ENCODE measurements at regions not wholly inside any gene's neighbourhood (a gene's known extent, or its start where the extent isn't known, plus 50 kb on each side); places are given as distances from the start of the nearest gene placed in this dataset.
A peak's percentile ranks its signal among the peaks of the same experiment; 100 is the strongest.

GRCh38 chr6:145445674-145446073, 289.6 kb downstream of the EPM2A start:
- H3K9me3 ChIP-seq (ENCODE audit: low read length), result peaks cover 10% of the 10 kb centered on the region
- no peaks in the 10 kb centered on the region for H3K36me3 ChIP-seq (ENCODE audit: insufficient read depth, low read length)
- peaks cover 8% of the 10 kb centered on the region; the same call in 1 of the 2 replicates for H3K27me3 ChIP-seq (ENCODE audit: low read length)
- H3K4me1 ChIP-seq (ENCODE audit: low read length), result no peaks in the 10 kb centered on the region
- H3K9ac ChIP-seq (ENCODE audit: low read length), result no peak overlapping the region
- no peak for DNase-seq
- no peak overlapping the region for H3K4me2 ChIP-seq (ENCODE audit: low read depth, low read length, poor library complexity, severe bottlenecking)
- H3K27ac ChIP-seq (ENCODE audit: low read length), result no peak overlapping the region
- H3K9me2 ChIP-seq (replicated peaks; ENCODE audit: insufficient read depth, low read length), result no peaks in the 10 kb centered on the region
- H3K4me3 ChIP-seq (ENCODE audit: low read length), result no peak overlapping the region
- no peak overlapping the region for H2AFZ ChIP-seq (ENCODE audit: low read length)
- no peaks in the 10 kb centered on the region for H4K20me1 ChIP-seq (ENCODE audit: insufficient read depth, low read depth, low read length)
- H3K79me2 ChIP-seq (ENCODE audit: low read length), result no peaks in the 10 kb centered on the region

DNA sequence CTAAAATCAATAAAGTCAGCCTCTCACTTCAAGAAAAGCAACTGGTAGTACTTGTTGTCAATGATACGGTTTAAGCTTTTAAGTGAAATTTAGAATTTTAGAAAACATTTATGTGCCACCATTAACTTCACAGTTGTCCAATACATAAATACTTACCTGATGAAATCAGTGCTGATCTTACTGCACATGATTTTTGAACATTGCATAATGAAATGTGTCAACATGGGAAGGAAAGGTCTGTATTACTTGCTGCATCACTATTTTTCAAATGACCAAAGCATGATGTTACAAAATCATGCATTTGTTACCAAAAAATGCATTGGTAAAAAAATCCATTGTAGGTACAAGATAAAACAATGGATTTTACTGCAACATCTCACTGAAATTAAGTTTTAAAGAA, 284.3 kb downstream of the EPM2A start:
- Histone ChIP-seq H4K20me1 (ENCODE audit: insufficient read depth, low read depth, low read length) (no peaks in the 10 kb centered on the region), H3K9me3 (ENCODE audit: low read length) (peaks cover 4% of the 10 kb centered on the region; the same call in 1 of the 2 replicates), H3K9me2 (replicated peaks; ENCODE audit: insufficient read depth, low read length) (no peaks in the 10 kb centered on the region), H3K79me2 (ENCODE audit: low read length) (no peaks in the 10 kb centered on the region), H3K9ac (ENCODE audit: low read length) (no peak overlapping the region), H3K36me3 (ENCODE audit: insufficient read depth, low read length) (no peaks in the 10 kb centered on the region), H2AFZ (ENCODE audit: low read length) (no peak overlapping the region), H3K27me3 (ENCODE audit: low read length) (0 out of 2 replicates have a peak, but pooled peaks cover 6% of the 10 kb centered on the region), H3K27ac (ENCODE audit: low read length) (no peak overlapping the region), H3K4me1 (ENCODE audit: low read length) (no peaks in the 10 kb centered on the region), H3K4me3 (ENCODE audit: low read length) (no peak overlapping the region), H3K4me2 (ENCODE audit: low read depth, low read length, poor library complexity, severe bottlenecking) (no peak overlapping the region)
- no peak for DNase-seq

- Histone ChIP-seq H3K9me2 (replicated peaks; ENCODE audit: insufficient read depth, low read length) (no peaks in the 10 kb centered on the region), H3K27ac (ENCODE audit: low read length) (no peak overlapping the region), H2AFZ (ENCODE audit: low read length) (no peak overlapping the region), H3K4me1 (ENCODE audit: low read length) (no peaks in the 10 kb centered on the region), H3K36me3 (ENCODE audit: insufficient read depth, low read length) (no peaks in the 10 kb centered on the region), H3K4me3 (ENCODE audit: low read length) (no peak overlapping the region), H3K9ac (ENCODE audit: low read length) (no peak overlapping the region), H3K79me2 (ENCODE audit: low read length) (no peaks in the 10 kb centered on the region), H3K9me3 (ENCODE audit: low read length) (no peaks in the 10 kb centered on the region), H4K20me1 (ENCODE audit: insufficient read depth, low read depth, low read length) (no peaks in the 10 kb centered on the region), H3K27me3 (ENCODE audit: low read length) (no peaks in the 10 kb centered on the region), H3K4me2 (ENCODE audit: low read depth, low read length, poor library complexity, severe bottlenecking) (no peak overlapping the region)
- DNase-seq, result peak; percentile 44
Measured at GRCh38 chr6:145453376-145453775, 281.9 kb downstream of the EPM2A start.

DNA sequence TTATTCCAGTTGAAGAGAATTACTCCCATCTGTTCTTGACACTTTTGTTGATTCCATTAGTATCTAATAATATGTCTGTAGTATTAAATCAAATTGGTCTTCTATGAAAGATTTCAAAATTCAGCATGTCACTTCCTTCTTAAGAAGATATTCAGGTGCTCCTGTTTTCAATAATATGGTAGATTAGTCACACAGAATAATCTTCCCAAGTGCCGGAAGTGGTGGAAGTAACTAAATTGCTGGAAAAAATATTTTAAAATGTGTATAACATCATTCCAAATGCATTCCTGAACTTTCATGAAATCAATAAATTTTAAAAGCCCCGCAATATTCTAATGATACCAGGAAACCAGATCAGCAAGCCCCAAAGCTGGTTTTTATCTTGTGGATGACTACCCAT, 281.3 kb downstream of the EPM2A start:
- no peaks in the 10 kb centered on the region for H3K9me3 ChIP-seq (ENCODE audit: low read length)
- H2AFZ ChIP-seq (ENCODE audit: low read length), result no peak overlapping the region
- no peaks in the 10 kb centered on the region for H3K4me1 ChIP-seq (ENCODE audit: low read length)
- H3K4me3 ChIP-seq (ENCODE audit: low read length), result no peak overlapping the region
- no peak overlapping the region for H3K4me2 ChIP-seq (ENCODE audit: low read depth, low read length, poor library complexity, severe bottlenecking)
- no peak overlapping the region for H3K9ac ChIP-seq (ENCODE audit: low read length)
- no peaks in the 10 kb centered on the region for H4K20me1 ChIP-seq (ENCODE audit: insufficient read depth, low read depth, low read length)
- no peak overlapping the region for H3K27ac ChIP-seq (ENCODE audit: low read length)
- no peaks in the 10 kb centered on the region for H3K79me2 ChIP-seq (ENCODE audit: low read length)
- no peaks in the 10 kb centered on the region for H3K9me2 ChIP-seq (replicated peaks; ENCODE audit: insufficient read depth, low read length)
- H3K36me3 ChIP-seq (ENCODE audit: insufficient read depth, low read length), result no peaks in the 10 kb centered on the region
- H3K27me3 ChIP-seq (ENCODE audit: low read length), result no peaks in the 10 kb centered on the region
- no peak for DNase-seq

DNA sequence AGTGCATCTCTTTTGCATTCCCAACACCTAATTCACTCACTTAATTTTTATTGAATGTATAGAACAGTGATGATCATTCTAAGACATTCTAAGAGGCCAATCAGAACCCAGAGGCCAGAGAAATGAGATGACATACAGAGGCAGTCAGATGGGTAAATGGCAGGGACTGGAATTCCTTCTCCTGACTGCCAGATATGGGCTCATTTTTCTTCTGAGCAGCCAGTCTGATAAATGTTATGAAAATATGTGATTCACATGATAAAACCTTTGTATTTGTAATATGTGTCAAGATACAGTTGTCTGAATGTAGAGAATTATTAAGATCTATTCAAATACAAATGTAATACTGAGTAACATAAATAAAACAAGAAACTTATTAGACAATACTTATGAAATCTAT, 277.8 kb downstream of the EPM2A start:
- no peaks in the 10 kb centered on the region for H3K36me3 ChIP-seq (ENCODE audit: insufficient read depth, low read length)

DNA sequence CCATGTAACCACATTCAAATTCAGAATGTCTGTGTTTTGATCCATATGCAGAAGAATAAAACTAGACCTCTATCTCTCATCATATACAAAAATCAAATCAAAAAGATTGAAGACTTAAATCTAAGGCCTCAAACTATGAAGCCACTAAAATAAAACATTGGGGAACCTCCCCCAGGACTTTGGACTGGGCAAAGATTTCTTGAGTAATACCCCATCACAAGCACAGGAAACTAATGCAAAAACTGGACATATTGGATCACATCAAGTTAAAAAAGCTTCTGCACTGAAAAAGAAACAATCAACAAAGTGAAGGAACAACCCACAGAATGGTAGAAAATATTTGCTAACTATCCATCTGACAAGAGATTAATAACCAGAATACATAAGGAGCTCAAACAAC, 266.8 kb downstream of the EPM2A start:
- Histone ChIP-seq H3K9ac (ENCODE audit: low read length) (no peak overlapping the region), H3K9me3 (ENCODE audit: low read length) (no peaks in the 10 kb centered on the region), H3K36me3 (ENCODE audit: insufficient read depth, low read length) (no peaks in the 10 kb centered on the region), H3K4me1 (ENCODE audit: low read length) (peaks cover 4% of the 10 kb centered on the region), H3K9me2 (replicated peaks; ENCODE audit: insufficient read depth, low read length) (no peaks in the 10 kb centered on the region), H3K4me2 (ENCODE audit: low read depth, low read length, poor library complexity, severe bottlenecking) (no peak overlapping the region), H3K27me3 (ENCODE audit: low read length) (no peaks in the 10 kb centered on the region), H3K4me3 (ENCODE audit: low read length) (no peak overlapping the region), H4K20me1 (ENCODE audit: insufficient read depth, low read depth, low read length) (no peaks in the 10 kb centered on the region), H3K27ac (ENCODE audit: low read length) (no peak overlapping the region; the same call in 1 of the 2 replicates), H2AFZ (ENCODE audit: low read length) (no peak overlapping the region), H3K79me2 (ENCODE audit: low read length) (no peaks in the 10 kb centered on the region)
- DNase-seq, result no peak

More for the DNA sequence above, 277.8 kb downstream of the EPM2A start:
- Histone ChIP-seq H3K27me3 (ENCODE audit: low read length) (no peaks in the 10 kb centered on the region), H3K9me2 (replicated peaks; ENCODE audit: insufficient read depth, low read length) (no peaks in the 10 kb centered on the region), H4K20me1 (ENCODE audit: insufficient read depth, low read depth, low read length) (no peaks in the 10 kb centered on the region), H3K9ac (ENCODE audit: low read length) (no peak overlapping the region), H3K4me3 (ENCODE audit: low read length) (no peak overlapping the region), H3K4me2 (ENCODE audit: low read depth, low read length, poor library complexity, severe bottlenecking) (no peak overlapping the region), H3K27ac (ENCODE audit: low read length) (no peak overlapping the region), H3K9me3 (ENCODE audit: low read length) (no peaks in the 10 kb centered on the region), H2AFZ (ENCODE audit: low read length) (no peak overlapping the region), H3K79me2 (ENCODE audit: low read length) (no peaks in the 10 kb centered on the region), H3K4me1 (ENCODE audit: low read length) (no peaks in the 10 kb centered on the region)
- no peak for DNase-seq

- Histone ChIP-seq H3K9ac (ENCODE audit: low read length) (no peak overlapping the region), H3K79me2 (ENCODE audit: low read length) (no peaks in the 10 kb centered on the region), H4K20me1 (ENCODE audit: insufficient read depth, low read depth, low read length) (no peaks in the 10 kb centered on the region), H3K27ac (ENCODE audit: low read length) (no peak overlapping the region; the same call in 1 of the 2 replicates), H3K4me1 (ENCODE audit: low read length) (peaks cover 4% of the 10 kb centered on the region), H3K4me2 (ENCODE audit: low read depth, low read length, poor library complexity, severe bottlenecking) (no peak overlapping the region), H3K9me2 (replicated peaks; ENCODE audit: insufficient read depth, low read length) (no peaks in the 10 kb centered on the region), H3K36me3 (ENCODE audit: insufficient read depth, low read length) (no peaks in the 10 kb centered on the region), H3K9me3 (ENCODE audit: low read length) (no peaks in the 10 kb centered on the region), H3K27me3 (ENCODE audit: low read length) (no peaks in the 10 kb centered on the region), H2AFZ (ENCODE audit: low read length) (no peak overlapping the region), H3K4me3 (ENCODE audit: low read length) (no peak overlapping the region)
- DNase-seq, result no peak
Measured at GRCh38 chr6:145469021-145469420, 266.3 kb downstream of the EPM2A start.

DNA sequence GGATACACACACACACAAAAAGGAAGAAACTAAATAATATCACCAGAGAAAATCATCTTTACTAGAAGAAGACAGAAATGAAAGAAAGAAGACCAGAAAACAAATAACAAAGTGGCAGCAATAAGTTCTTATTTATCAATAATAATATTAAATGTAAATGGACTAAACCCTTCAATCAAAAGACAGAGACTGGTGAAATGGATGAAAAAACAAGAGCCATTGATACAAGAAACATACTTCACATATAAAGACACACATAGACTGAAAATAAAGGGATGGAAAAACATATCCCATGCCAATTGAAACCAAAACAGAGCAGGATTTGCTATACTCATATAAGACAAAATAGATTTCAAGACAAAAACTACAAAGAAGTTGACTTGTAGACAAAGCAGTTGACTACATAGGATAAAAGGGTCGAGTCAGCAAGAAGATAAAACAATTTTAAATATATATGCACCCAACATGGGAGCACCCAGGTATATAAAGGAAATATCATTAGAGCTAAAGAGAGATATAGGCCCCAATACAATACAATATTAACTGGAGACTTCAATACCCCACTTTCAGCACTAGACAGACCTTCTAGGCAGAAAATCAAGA, 259.4 kb downstream of the EPM2A start:
- Histone ChIP-seq H3K27ac (ENCODE audit: low read length) (no peak overlapping the region), H3K4me2 (ENCODE audit: low read depth, low read length, poor library complexity, severe bottlenecking) (no peak overlapping the region), H3K36me3 (ENCODE audit: insufficient read depth, low read length) (no peaks in the 10 kb centered on the region), H3K9me3 (ENCODE audit: low read length) (no peaks in the 10 kb centered on the region), H3K9me2 (replicated peaks; ENCODE audit: insufficient read depth, low read length) (no peaks in the 10 kb centered on the region), H3K4me1 (ENCODE audit: low read length) (no peaks in the 10 kb centered on the region), H3K79me2 (ENCODE audit: low read length) (no peaks in the 10 kb centered on the region), H3K27me3 (ENCODE audit: low read length) (no peaks in the 10 kb centered on the region), H2AFZ (ENCODE audit: low read length) (no peak overlapping the region), H3K4me3 (ENCODE audit: low read length) (no peak overlapping the region), H3K9ac (ENCODE audit: low read length) (no peak overlapping the region), H4K20me1 (ENCODE audit: insufficient read depth, low read depth, low read length) (no peaks in the 10 kb centered on the region)
- no peak for DNase-seq
